H9 (cell line): ENCODE measurements at regions not wholly inside any gene's neighbourhood (a gene's known extent, or its start where the extent isn't known, plus 50 kb on each side); places are given as distances from the start of the nearest gene placed in this dataset.
"Not testable (repeated sequence)": the region's sequence is repeated elsewhere in the genome, so short reads cannot be mapped to it uniquely, and the experiment has no call there.

ENCODE experiments used
- DNase-seq: peaks from one replicate; pipeline ENCODE4 v3.0.0-alpha.2; 2017
- H2AFZ ChIP-seq: one replicate; pipeline ENCODE4 v1.6.1; 2013; ENCODE audit warnings: mild to moderate bottlenecking, low read length, control low read depth, moderate library complexity
- H2AK5ac ChIP-seq: 2 replicates; pipeline ENCODE4 v1.6.1; 2013; ENCODE audit warnings: low read length, control low read depth, mixed read lengths; ENCODE audit not compliant: insufficient read length
- H2BK120ac ChIP-seq: one replicate; pipeline ENCODE4 v1.6.1; 2013; ENCODE audit warnings: low read depth, mild to moderate bottlenecking, low read length, control low read depth, inconsistent platforms; ENCODE audit not compliant: poor library complexity, severe bottlenecking
- H2BK12ac ChIP-seq: 2 replicates; pipeline ENCODE4 v1.6.1; 2013; ENCODE audit warnings: low read length, control low read depth, mixed read lengths, low read depth; ENCODE audit not compliant: insufficient read length
- H2BK15ac ChIP-seq: 2 replicates; pipeline ENCODE4 v1.6.1; 2013; ENCODE audit warnings: low read depth, low read length, control low read depth
- H2BK20ac ChIP-seq: one replicate; pipeline ENCODE4 v1.6.1; 2013; ENCODE audit warnings: low read depth, mild to moderate bottlenecking, low read length, control low read depth, inconsistent platforms; ENCODE audit not compliant: poor library complexity, severe bottlenecking
- H2BK5ac ChIP-seq: 2 replicates; pipeline ENCODE4 v1.6.1; 2013; ENCODE audit warnings: low read length, control low read depth, mixed read lengths; ENCODE audit not compliant: insufficient read length
- H3K14ac ChIP-seq: 2 replicates; pipeline ENCODE4 v1.6.1; 2013; ENCODE audit warnings: low read length, control low read depth; ENCODE audit not compliant: insufficient read depth
- H3K18ac ChIP-seq: 2 replicates; pipeline ENCODE4 v1.6.1; 2013; ENCODE audit warnings: low read depth, mild to moderate bottlenecking, mixed read lengths, low read length, control low read depth; ENCODE audit not compliant: insufficient read length
- H3K23ac ChIP-seq: 2 replicates; pipeline ENCODE4 v1.6.1; 2013; ENCODE audit warnings: low read length, control low read depth, mixed read lengths, low read depth; ENCODE audit not compliant: insufficient read length
- H3K23me2 ChIP-seq: 2 replicates; pipeline ENCODE4 v1.6.1; 2013; ENCODE audit warnings: low read depth, mild to moderate bottlenecking, mixed read lengths, low read length, control low read depth; ENCODE audit not compliant: insufficient read length, poor library complexity, severe bottlenecking
- H3K27ac ChIP-seq: 2 replicates; pipeline ENCODE4 v1.5.1; 2013; ENCODE audit warnings: low read length, control low read depth, mixed read lengths, low read depth; ENCODE audit not compliant: insufficient read length
- H3K27me3 ChIP-seq: 2 replicates; pipeline ENCODE4 v1.6.1; 2013; ENCODE audit warnings: low read length, control low read depth, inconsistent platforms; ENCODE audit not compliant: insufficient read depth
- H3K4ac ChIP-seq: 2 replicates; pipeline ENCODE4 v1.6.1; 2013; ENCODE audit warnings: low read depth, mild to moderate bottlenecking, control low read depth, inconsistent platforms, low read length, moderate library complexity
- H3K4me1 ChIP-seq: 2 replicates; pipeline ENCODE4 v1.6.1; 2013; ENCODE audit warnings: low read length, control low read depth, inconsistent platforms; ENCODE audit not compliant: insufficient read depth
- H3K4me2 ChIP-seq: 2 replicates; pipeline ENCODE4 v1.6.1; 2013; ENCODE audit warnings: low read length, control low read depth, mixed read lengths; ENCODE audit not compliant: insufficient read length, insufficient read depth
- H3K56ac ChIP-seq: 2 replicates; pipeline ENCODE4 v1.6.1; 2013; ENCODE audit warnings: low read depth, mild to moderate bottlenecking, mixed read lengths, low read length, control low read depth; ENCODE audit not compliant: insufficient read length
- H3K79me1 ChIP-seq: 2 replicates; pipeline ENCODE4 v1.6.1; 2013; ENCODE audit warnings: low read depth, mild to moderate bottlenecking, moderate library complexity, low read length, control low read depth, inconsistent platforms; ENCODE audit not compliant: insufficient read depth, poor library complexity, severe bottlenecking
- H3K79me2 ChIP-seq: 2 replicates; pipeline ENCODE4 v1.6.1; 2013; ENCODE audit warnings: low read length, control low read depth, inconsistent platforms; ENCODE audit not compliant: insufficient read depth
- H3K9ac ChIP-seq: 2 replicates; pipeline ENCODE4 v1.6.1; 2013; ENCODE audit warnings: low read length, control low read depth, mixed read lengths; ENCODE audit not compliant: insufficient read length; ENCODE audit errors: extremely low read depth
- H3K9me3 ChIP-seq: one replicate; pipeline ENCODE4 v1.6.1; 2013; ENCODE audit warnings: low read depth, low read length, inconsistent platforms; ENCODE audit not compliant: control insufficient read depth
- H3T11ph ChIP-seq: one replicate; pipeline ENCODE4 v1.6.1; 2013; ENCODE audit warnings: mild to moderate bottlenecking, low read length, control low read depth, inconsistent platforms
- H4K20me1 ChIP-seq: one replicate; pipeline ENCODE4 v1.6.1; 2013; ENCODE audit not compliant: control insufficient read depth, insufficient read length, insufficient read depth
- H4K5ac ChIP-seq: 2 replicates; pipeline ENCODE4 v1.6.1; 2013; ENCODE audit warnings: low read depth, mild to moderate bottlenecking, mixed read lengths, low read length, control low read depth; ENCODE audit not compliant: insufficient read length
- H4K8ac ChIP-seq: replicated peaks from 2 replicates; pipeline ENCODE4 v1.6.1; 2013; ENCODE audit warnings: low read length, control low read depth, mixed read lengths, low read depth; ENCODE audit not compliant: insufficient read length
- H4K91ac ChIP-seq: 2 replicates; pipeline ENCODE4 v1.6.1; 2013; ENCODE audit warnings: low read depth, mild to moderate bottlenecking, moderate library complexity, mixed read lengths, low read length, control low read depth; ENCODE audit not compliant: insufficient read length
- H3K27ac Mint-ChIP-seq, 3 experiments: 2 replicates in 2 of 3; 3 replicates in 1 of 3; pipeline ENCODE4 v1.8.0; 2020 to 2021; ENCODE audit warnings: mixed read lengths in 3 of 3, mild to moderate bottlenecking in 1 of 3, moderate library complexity in 1 of 3
- H3K27me3 Mint-ChIP-seq: 2 replicates; pipeline ENCODE4 v1.8.0; 2021; ENCODE audit warnings: low read depth, mild to moderate bottlenecking, moderate library complexity, mixed read lengths
- H3K36me3 Mint-ChIP-seq, 3 experiments: 2 replicates in 2 of 3; 3 replicates in 1 of 3; pipeline ENCODE4 v1.8.0; 2020 to 2021; ENCODE audit warnings: low read depth in 3 of 3, mixed read lengths in 3 of 3; ENCODE audit not compliant: insufficient read depth in 1 of 3
- H3K4me1 Mint-ChIP-seq, 2 experiments: 2 replicates each; pipeline ENCODE4 v1.8.0; 2020; ENCODE audit warnings: mixed read lengths in 2 of 2
- H3K4me3 Mint-ChIP-seq, 2 experiments: 2 replicates in 1 of 2; 3 replicates in 1 of 2; pipeline ENCODE4 v1.8.0; 2020 to 2021; ENCODE audit warnings: mild to moderate bottlenecking in 2 of 2, mixed read lengths in 2 of 2, moderate library complexity in 1 of 2
- H3K9me3 Mint-ChIP-seq, 2 experiments: 2 replicates in 1 of 2; 3 replicates in 1 of 2; pipeline ENCODE4 v1.8.0; 2020; ENCODE audit warnings: mild to moderate bottlenecking in 2 of 2, mixed read lengths in 2 of 2, moderate library complexity in 1 of 2
- CTCF ChIP-seq: fragments of 200-600 bp; sonication (generic); conservative IDR thresholded peaks from 3 replicates; pipeline ENCODE4 v1.8.0; 2021; ENCODE audit warnings: antibody characterized with exemption, mild to moderate bottlenecking
- WGBS: extraction: QIAGEN DNeasy Blood & Tissue Kit; methylation state at CpG from one replicate; pipeline ENCODE4 v1.1.7; 2013; ENCODE audit warnings: missing lambda C conversion rate, low lambda C conversion rate, mixed read lengths; ENCODE audit not compliant: insufficient read length; ENCODE audit errors: extremely low coverage; 5-methylcytosine and 5-hydroxymethylcytosine counted together

GRCh38 chr7:33796538-33796937, 108.8 kb upstream of the BMPER start:
- Histone ChIP-seq H2BK12ac (no peak overlapping the region), H4K5ac (no peak overlapping the region), H2BK5ac (no peak overlapping the region), H3K4ac (no peak overlapping the region), H3K79me2 (no peaks in the 10 kb centered on the region), H2BK120ac (no peak overlapping the region), H3K18ac (no peak overlapping the region), H4K8ac (no peak overlapping the region), H3K23ac (no peak overlapping the region), H2AK5ac (no peak overlapping the region), H3K9ac (no peak overlapping the region), H3K27me3 (no peaks in the 10 kb centered on the region), H3K9me3 (no peaks in the 10 kb centered on the region), H2BK20ac (no peak overlapping the region), H2BK15ac (no peak overlapping the region), H3K27ac (no peak overlapping the region), H3K56ac (no peak overlapping the region), H4K20me1 (no peaks in the 10 kb centered on the region), H3K4me1 (0 out of 2 replicates have a peak, but pooled peaks cover 2% of the 10 kb centered on the region), H3K14ac (no peak overlapping the region), H3K4me2 (no peak overlapping the region), H2AFZ (no peak overlapping the region), H3K23me2 (no peaks in the 10 kb centered on the region), H4K91ac (no peak overlapping the region), H3K79me1 (no peaks in the 10 kb centered on the region), H3T11ph (no peak overlapping the region)
- Mint-ChIP-seq H3K36me3 (peaks cover 3 to 6% (median 6%) of the 10 kb centered on the region in 3 experiments; a peak in 6 of 7 replicates), H3K4me1 (peaks cover 4 to 8% of the 10 kb centered on the region in 2 experiments), H3K4me3 (no peak overlapping the region), H3K27me3 (no peaks in the 10 kb centered on the region; the same call in 1 of the 2 replicates), H3K27ac (no peak overlapping the region), H3K9me3 (peaks cover 0 to 6% of the 10 kb centered on the region in 2 experiments; a peak in 4 of 5 replicates)
- TF ChIP-seq CTCF = no peak
- DNase-seq = no peak
- no CpG with 5 or more reads among the region's 1 CpG for WGBS

GRCh38 chr7:33797512-33797911, 107.8 kb upstream of the BMPER start:
- H3K4me2 ChIP-seq, H2BK120ac ChIP-seq, H4K5ac ChIP-seq, H3K27ac ChIP-seq, H3K36me3 Mint-ChIP-seq, H3K79me2 ChIP-seq, H2BK5ac ChIP-seq, H3K4me3 Mint-ChIP-seq, DNase-seq, H3K14ac ChIP-seq, H2AK5ac ChIP-seq, H3K9me3 ChIP-seq, H3K27me3 Mint-ChIP-seq, H2BK15ac ChIP-seq, H3K4me1 ChIP-seq, H3K79me1 ChIP-seq, H3K18ac ChIP-seq, H3K56ac ChIP-seq, H4K20me1 ChIP-seq, H4K8ac ChIP-seq, H4K91ac ChIP-seq, H2BK20ac ChIP-seq, H3K27me3 ChIP-seq, H3T11ph ChIP-seq, H2AFZ ChIP-seq, H3K23ac ChIP-seq, H3K4ac ChIP-seq, H3K9me3 Mint-ChIP-seq, H2BK12ac ChIP-seq, H3K4me1 Mint-ChIP-seq, H3K27ac Mint-ChIP-seq, H3K23me2 ChIP-seq, H3K9ac ChIP-seq: not testable (repeated sequence)
- WGBS = no CpG with 5 or more reads among the region's 6 CpGs
